ENCODE measurements at regions not wholly inside any gene's neighbourhood (a gene's known extent, or its start where the extent isn't known, plus 50 kb on each side); places are given as distances from the start of the nearest gene placed in this dataset.

- no peak for DNase-seq (ENCODE audit: low spot score)
- Mint-ChIP-seq H3K36me3 (no peaks in the 10 kb centered on the region), H3K27me3 (ENCODE audit: low read depth) (no peaks in the 10 kb centered on the region), H3K4me1 (no peaks in the 10 kb centered on the region), H3K9me3 (peaks cover 14% of the 10 kb centered on the region), H3K27ac (no peak overlapping the region), H3K4me3 (no peak overlapping the region)
- TF ChIP-seq ZNF121 (CRISPR knock-in tag; IDR thresholded peaks at IDR 0.05) (no peak), STAT6 (CRISPR knock-in tag; conservative IDR thresholded peaks at IDR 0.05; ENCODE audit: low read depth) (no peak), HMGXB4 (CRISPR knock-in tag; IDR thresholded peaks at IDR 0.05) (no peak), ZNF416 (CRISPR knock-in tag; IDR thresholded peaks at IDR 0.05) (no peak), RORB (CRISPR knock-in tag; IDR thresholded peaks at IDR 0.05) (no peak), ZNF317 (CRISPR knock-in tag; IDR thresholded peaks at IDR 0.05; ENCODE audit: borderline replicate concordance, low read depth) (no peak), FOXK1 (CRISPR knock-in tag; IDR thresholded peaks at IDR 0.05) (no peak), ZBTB21 (CRISPR knock-in tag; IDR thresholded peaks at IDR 0.05; ENCODE audit: borderline replicate concordance) (no peak), GTF2I (CRISPR knock-in tag; conservative IDR thresholded peaks at IDR 0.05) (no peak), MYBL2 (CRISPR knock-in tag; IDR thresholded peaks at IDR 0.05) (no peak), MLX (CRISPR knock-in tag; IDR thresholded peaks at IDR 0.05) (no peak)
- TF ChIP-seq, protein P1, sequence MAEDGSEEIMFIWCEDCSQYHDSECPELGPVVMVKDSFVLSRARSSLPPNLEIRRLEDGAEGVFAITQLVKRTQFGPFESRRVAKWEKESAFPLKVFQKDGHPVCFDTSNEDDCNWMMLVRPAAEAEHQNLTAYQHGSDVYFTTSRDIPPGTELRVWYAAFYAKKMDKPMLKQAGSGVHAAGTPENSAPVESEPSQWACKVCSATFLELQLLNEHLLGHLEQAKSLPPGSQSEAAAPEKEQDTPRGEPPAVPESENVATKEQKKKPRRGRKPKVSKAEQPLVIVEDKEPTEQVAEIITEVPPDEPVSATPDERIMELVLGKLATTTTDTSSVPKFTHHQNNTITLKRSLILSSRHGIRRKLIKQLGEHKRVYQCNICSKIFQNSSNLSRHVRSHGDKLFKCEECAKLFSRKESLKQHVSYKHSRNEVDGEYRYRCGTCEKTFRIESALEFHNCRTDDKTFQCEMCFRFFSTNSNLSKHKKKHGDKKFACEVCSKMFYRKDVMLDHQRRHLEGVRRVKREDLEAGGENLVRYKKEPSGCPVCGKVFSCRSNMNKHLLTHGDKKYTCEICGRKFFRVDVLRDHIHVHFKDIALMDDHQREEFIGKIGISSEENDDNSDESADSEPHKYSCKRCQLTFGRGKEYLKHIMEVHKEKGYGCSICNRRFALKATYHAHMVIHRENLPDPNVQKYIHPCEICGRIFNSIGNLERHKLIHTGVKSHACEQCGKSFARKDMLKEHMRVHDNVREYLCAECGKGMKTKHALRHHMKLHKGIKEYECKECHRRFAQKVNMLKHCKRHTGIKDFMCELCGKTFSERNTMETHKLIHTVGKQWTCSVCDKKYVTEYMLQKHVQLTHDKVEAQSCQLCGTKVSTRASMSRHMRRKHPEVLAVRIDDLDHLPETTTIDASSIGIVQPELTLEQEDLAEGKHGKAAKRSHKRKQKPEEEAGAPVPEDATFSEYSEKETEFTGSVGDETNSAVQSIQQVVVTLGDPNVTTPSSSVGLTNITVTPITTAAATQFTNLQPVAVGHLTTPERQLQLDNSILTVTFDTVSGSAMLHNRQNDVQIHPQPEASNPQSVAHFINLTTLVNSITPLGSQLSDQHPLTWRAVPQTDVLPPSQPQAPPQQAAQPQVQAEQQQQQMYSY (CRISPR knock-in tag; IDR thresholded peaks at IDR 0.05): no peak
- TF ChIP-seq, protein P2, sequence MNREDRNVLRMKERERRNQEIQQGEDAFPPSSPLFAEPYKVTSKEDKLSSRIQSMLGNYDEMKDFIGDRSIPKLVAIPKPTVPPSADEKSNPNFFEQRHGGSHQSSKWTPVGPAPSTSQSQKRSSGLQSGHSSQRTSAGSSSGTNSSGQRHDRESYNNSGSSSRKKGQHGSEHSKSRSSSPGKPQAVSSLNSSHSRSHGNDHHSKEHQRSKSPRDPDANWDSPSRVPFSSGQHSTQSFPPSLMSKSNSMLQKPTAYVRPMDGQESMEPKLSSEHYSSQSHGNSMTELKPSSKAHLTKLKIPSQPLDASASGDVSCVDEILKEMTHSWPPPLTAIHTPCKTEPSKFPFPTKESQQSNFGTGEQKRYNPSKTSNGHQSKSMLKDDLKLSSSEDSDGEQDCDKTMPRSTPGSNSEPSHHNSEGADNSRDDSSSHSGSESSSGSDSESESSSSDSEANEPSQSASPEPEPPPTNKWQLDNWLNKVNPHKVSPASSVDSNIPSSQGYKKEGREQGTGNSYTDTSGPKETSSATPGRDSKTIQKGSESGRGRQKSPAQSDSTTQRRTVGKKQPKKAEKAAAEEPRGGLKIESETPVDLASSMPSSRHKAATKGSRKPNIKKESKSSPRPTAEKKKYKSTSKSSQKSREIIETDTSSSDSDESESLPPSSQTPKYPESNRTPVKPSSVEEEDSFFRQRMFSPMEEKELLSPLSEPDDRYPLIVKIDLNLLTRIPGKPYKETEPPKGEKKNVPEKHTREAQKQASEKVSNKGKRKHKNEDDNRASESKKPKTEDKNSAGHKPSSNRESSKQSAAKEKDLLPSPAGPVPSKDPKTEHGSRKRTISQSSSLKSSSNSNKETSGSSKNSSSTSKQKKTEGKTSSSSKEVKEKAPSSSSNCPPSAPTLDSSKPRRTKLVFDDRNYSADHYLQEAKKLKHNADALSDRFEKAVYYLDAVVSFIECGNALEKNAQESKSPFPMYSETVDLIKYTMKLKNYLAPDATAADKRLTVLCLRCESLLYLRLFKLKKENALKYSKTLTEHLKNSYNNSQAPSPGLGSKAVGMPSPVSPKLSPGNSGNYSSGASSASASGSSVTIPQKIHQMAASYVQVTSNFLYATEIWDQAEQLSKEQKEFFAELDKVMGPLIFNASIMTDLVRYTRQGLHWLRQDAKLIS (CRISPR knock-in tag; IDR thresholded peaks at IDR 0.05; ENCODE audit: borderline replicate concordance): no peak
- TF ChIP-seq, protein P3, sequence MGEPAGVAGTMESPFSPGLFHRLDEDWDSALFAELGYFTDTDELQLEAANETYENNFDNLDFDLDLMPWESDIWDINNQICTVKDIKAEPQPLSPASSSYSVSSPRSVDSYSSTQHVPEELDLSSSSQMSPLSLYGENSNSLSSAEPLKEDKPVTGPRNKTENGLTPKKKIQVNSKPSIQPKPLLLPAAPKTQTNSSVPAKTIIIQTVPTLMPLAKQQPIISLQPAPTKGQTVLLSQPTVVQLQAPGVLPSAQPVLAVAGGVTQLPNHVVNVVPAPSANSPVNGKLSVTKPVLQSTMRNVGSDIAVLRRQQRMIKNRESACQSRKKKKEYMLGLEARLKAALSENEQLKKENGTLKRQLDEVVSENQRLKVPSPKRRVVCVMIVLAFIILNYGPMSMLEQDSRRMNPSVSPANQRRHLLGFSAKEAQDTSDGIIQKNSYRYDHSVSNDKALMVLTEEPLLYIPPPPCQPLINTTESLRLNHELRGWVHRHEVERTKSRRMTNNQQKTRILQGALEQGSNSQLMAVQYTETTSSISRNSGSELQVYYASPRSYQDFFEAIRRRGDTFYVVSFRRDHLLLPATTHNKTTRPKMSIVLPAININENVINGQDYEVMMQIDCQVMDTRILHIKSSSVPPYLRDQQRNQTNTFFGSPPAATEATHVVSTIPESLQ (CRISPR knock-in tag; IDR thresholded peaks at IDR 0.05): no peak
- ChIA-PET POLR2A (no interaction called here), CTCF (no interaction called here)
- ATAC-seq: no peak
Measured at GRCh38 chr12:63508543-63508942, 159.8 kb downstream of the DPY19L2 start.

Data from WTC11 (cell line).